ENCODE measurements at regions not wholly inside any gene's neighbourhood (a gene's known extent, or its start where the extent isn't known, plus 50 kb on each side); places are given as distances from the start of the nearest gene placed in this dataset.

DNA sequence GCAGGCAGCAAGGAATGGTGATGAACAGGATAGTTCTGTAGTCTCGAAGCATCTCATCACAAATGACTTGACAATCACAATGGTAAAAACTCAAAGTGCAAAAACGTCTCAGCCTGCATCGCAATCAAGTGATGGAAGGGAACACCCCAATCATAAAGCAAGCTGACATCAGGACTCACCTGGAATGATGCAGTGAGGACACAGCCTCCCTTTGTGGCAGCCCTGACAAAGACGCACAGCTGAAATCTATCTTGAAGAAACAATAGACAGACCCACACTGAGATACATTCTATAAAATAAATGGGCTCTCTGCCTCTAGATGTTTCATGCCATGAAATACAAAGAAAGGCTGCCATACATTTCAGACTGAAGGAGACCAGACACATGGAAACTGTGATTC lies 748.0 kb upstream of the IGFBP3 start (continued):
- TF ChIP-seq, protein P1, sequence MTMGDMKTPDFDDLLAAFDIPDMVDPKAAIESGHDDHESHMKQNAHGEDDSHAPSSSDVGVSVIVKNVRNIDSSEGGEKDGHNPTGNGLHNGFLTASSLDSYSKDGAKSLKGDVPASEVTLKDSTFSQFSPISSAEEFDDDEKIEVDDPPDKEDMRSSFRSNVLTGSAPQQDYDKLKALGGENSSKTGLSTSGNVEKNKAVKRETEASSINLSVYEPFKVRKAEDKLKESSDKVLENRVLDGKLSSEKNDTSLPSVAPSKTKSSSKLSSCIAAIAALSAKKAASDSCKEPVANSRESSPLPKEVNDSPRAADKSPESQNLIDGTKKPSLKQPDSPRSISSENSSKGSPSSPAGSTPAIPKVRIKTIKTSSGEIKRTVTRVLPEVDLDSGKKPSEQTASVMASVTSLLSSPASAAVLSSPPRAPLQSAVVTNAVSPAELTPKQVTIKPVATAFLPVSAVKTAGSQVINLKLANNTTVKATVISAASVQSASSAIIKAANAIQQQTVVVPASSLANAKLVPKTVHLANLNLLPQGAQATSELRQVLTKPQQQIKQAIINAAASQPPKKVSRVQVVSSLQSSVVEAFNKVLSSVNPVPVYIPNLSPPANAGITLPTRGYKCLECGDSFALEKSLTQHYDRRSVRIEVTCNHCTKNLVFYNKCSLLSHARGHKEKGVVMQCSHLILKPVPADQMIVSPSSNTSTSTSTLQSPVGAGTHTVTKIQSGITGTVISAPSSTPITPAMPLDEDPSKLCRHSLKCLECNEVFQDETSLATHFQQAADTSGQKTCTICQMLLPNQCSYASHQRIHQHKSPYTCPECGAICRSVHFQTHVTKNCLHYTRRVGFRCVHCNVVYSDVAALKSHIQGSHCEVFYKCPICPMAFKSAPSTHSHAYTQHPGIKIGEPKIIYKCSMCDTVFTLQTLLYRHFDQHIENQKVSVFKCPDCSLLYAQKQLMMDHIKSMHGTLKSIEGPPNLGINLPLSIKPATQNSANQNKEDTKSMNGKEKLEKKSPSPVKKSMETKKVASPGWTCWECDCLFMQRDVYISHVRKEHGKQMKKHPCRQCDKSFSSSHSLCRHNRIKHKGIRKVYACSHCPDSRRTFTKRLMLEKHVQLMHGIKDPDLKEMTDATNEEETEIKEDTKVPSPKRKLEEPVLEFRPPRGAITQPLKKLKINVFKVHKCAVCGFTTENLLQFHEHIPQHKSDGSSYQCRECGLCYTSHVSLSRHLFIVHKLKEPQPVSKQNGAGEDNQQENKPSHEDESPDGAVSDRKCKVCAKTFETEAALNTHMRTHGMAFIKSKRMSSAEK (CRISPR knock-in tag; IDR thresholded peaks at IDR 0.05; ENCODE audit: borderline replicate concordance): no peak
- TF ChIP-seq ZNF232 (CRISPR knock-in tag; IDR thresholded peaks at IDR 0.05): no peak
- no peak for TF ChIP-seq MXD4 (CRISPR knock-in tag; IDR thresholded peaks at IDR 0.05; ENCODE audit: borderline replicate concordance)
- TF ChIP-seq, protein P2, sequence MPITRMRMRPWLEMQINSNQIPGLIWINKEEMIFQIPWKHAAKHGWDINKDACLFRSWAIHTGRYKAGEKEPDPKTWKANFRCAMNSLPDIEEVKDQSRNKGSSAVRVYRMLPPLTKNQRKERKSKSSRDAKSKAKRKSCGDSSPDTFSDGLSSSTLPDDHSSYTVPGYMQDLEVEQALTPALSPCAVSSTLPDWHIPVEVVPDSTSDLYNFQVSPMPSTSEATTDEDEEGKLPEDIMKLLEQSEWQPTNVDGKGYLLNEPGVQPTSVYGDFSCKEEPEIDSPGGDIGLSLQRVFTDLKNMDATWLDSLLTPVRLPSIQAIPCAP (CRISPR knock-in tag; IDR thresholded peaks at IDR 0.05): no peak
- TF ChIP-seq HMGA2 (CRISPR knock-in tag; IDR thresholded peaks at IDR 0.05): no peak
- no peak for TF ChIP-seq FOXK1 (CRISPR knock-in tag; IDR thresholded peaks at IDR 0.05)

DNA sequence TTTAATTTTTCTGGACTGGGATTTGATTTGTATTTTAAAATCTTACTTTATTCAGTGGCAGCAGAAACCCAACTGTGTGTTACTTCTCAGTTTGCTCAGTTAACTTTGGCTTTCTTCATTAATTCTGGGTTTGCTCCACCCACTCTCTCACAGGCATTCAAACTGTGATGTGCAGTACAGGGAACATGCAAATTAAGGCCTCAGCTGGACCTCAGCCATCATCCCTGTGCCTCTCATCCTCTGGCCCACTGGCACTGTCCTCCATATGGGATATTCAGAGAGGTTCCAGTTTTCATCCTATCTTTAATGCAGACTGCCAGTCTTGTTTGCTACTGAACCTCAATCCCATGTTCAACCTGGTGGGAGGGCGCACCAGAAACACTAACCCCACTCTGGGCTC lies 743.4 kb upstream of the IGFBP3 start:
- DNase-seq (ENCODE audit: low spot score) (no peak), ATAC-seq (no peak)
- TF ChIP-seq HMGA2 (CRISPR knock-in tag; IDR thresholded peaks at IDR 0.05) (no peak), RELA (CRISPR knock-in tag; IDR thresholded peaks at IDR 0.05; ENCODE audit: borderline replicate concordance) (no peak), ZNF416 (CRISPR knock-in tag; IDR thresholded peaks at IDR 0.05) (no peak), SP1 (CRISPR knock-in tag; conservative IDR thresholded peaks at IDR 0.05) (no peak), TEAD4 (CRISPR knock-in tag; IDR thresholded peaks at IDR 0.05) (no peak)
- TF ChIP-seq, protein P3, sequence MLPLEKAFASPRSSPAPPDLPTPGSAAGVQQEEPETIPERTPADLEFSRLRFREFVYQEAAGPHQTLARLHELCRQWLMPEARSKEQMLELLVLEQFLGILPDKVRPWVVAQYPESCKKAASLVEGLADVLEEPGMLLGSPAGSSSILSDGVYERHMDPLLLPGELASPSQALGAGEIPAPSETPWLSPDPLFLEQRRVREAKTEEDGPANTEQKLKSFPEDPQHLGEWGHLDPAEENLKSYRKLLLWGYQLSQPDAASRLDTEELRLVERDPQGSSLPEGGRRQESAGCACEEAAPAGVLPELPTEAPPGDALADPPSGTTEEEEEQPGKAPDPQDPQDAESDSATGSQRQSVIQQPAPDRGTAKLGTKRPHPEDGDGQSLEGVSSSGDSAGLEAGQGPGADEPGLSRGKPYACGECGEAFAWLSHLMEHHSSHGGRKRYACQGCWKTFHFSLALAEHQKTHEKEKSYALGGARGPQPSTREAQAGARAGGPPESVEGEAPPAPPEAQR (CRISPR knock-in tag; IDR thresholded peaks at IDR 0.05): no peak
- TF ChIP-seq, protein P4, sequence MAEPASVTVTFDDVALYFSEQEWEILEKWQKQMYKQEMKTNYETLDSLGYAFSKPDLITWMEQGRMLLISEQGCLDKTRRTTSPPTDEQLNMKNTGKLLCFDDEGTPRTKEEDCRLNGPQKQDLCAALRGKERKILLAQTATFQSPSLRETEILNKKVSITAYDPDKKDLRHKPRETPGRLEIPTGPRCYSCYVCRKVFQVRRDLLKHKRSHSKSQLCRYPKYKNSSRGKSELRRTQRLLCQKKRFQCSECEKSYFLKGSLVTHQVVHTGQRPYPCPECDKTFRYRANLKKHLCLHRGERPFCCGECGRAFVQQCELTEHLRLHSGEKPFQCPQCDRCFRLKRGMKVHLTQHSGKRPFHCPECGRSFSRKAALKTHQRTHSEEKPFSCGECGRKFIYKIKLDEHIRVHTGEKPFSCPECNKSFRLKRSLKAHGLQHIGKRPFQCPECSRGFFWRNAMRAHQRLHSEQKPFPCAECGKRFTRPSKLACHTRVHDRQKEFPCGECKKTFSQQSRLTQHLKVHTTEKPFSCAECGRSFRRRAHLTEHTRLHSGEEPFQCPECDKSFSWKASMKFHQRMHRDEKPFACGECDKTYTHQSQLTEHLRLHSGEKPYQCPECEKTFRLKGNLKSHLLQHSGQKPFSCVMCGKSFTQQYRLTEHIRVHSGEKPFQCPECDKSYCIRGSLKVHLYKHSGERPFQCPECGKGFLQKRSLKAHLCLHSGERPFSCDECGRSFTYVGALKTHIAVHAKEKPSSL (CRISPR knock-in tag; conservative IDR thresholded peaks at IDR 0.05): no peak
- TF ChIP-seq, protein P5, sequence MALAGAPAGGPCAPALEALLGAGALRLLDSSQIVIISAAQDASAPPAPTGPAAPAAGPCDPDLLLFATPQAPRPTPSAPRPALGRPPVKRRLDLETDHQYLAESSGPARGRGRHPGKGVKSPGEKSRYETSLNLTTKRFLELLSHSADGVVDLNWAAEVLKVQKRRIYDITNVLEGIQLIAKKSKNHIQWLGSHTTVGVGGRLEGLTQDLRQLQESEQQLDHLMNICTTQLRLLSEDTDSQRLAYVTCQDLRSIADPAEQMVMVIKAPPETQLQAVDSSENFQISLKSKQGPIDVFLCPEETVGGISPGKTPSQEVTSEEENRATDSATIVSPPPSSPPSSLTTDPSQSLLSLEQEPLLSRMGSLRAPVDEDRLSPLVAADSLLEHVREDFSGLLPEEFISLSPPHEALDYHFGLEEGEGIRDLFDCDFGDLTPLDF (CRISPR knock-in tag; IDR thresholded peaks at IDR 0.05): no peak
- TF ChIP-seq, protein P6, sequence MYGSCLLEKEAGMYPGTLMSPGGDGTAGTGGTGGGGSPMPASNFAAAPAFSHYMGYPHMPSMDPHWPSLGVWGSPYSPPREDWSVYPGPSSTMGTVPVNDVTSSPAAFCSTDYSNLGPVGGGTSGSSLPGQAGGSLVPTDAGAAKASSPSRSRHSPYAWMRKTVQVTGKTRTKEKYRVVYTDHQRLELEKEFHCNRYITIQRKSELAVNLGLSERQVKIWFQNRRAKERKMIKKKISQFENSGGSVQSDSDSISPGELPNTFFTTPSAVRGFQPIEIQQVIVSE (CRISPR knock-in tag; IDR thresholded peaks at IDR 0.05; ENCODE audit: borderline replicate concordance): no peak
- Mint-ChIP-seq H3K27me3 (ENCODE audit: low read depth) (no peaks in the 10 kb centered on the region), H3K4me1 (0 out of 2 replicates have a peak, but pooled peaks cover 2% of the 10 kb centered on the region), H3K9me3 (peaks cover 33% of the 10 kb centered on the region), H3K36me3 (peaks cover 21% of the 10 kb centered on the region), H3K27ac (no peak overlapping the region), H3K4me3 (no peak overlapping the region)
- CTCF ChIA-PET: no interaction called here
- POLR2A ChIA-PET: no interaction called here
